Karpas-422 (cell line): ENCODE measurements at regions not wholly inside any gene's neighbourhood (a gene's known extent, or its start where the extent isn't known, plus 50 kb on each side); places are given as distances from the start of the nearest gene placed in this dataset.

Experiments used
- DNase-seq: peaks from one replicate; pipeline ENCODE4 v3.0.0-alpha.2; 2015
- H2AFZ ChIP-seq: fragments of 200-600 bp; sonication (generic); 2 replicates; pipeline ENCODE4 v1.6.1; 2014; ENCODE audit warnings: antibody characterized with exemption, low read length, mixed read lengths
- H3K27ac ChIP-seq: fragments of 200-600 bp; sonication (generic); 2 replicates; pipeline ENCODE4 v1.5.1; 2014; ENCODE audit warnings: mild to moderate bottlenecking, low read length, moderate library complexity
- H3K27me3 ChIP-seq: fragments of 200-600 bp; sonication (generic); 2 replicates; pipeline ENCODE4 v1.6.1; 2014; ENCODE audit warnings: low read length, mixed read lengths
- H3K36me3 ChIP-seq: fragments of 200-600 bp; sonication (generic); 2 replicates; pipeline ENCODE4 v1.6.1; 2014; ENCODE audit warnings: low read length, mixed read lengths; ENCODE audit not compliant: insufficient read depth
- H3K4me1 ChIP-seq: fragments of 200-600 bp; sonication (generic); 2 replicates; pipeline ENCODE4 v1.6.1; 2014; ENCODE audit warnings: mild to moderate bottlenecking, low read length, mixed read lengths
- H3K4me2 ChIP-seq: fragments of 200-600 bp; sonication (generic); 2 replicates; pipeline ENCODE4 v1.6.1; 2014; ENCODE audit warnings: low read length, low read depth, mild to moderate bottlenecking; ENCODE audit not compliant: poor library complexity, severe bottlenecking
- H3K4me3 ChIP-seq: fragments of 200-600 bp; sonication (generic); 2 replicates; pipeline ENCODE4 v1.5.1; 2014; ENCODE audit warnings: mild to moderate bottlenecking, antibody characterized with exemption, low read length, mixed read lengths
- H3K79me2 ChIP-seq: fragments of 200-600 bp; sonication (generic); 2 replicates; pipeline ENCODE4 v1.6.1; 2014; ENCODE audit warnings: mild to moderate bottlenecking, low read length, mixed read lengths
- H3K9ac ChIP-seq: fragments of 200-600 bp; sonication (generic); 2 replicates; pipeline ENCODE4 v1.6.0; 2014; ENCODE audit warnings: low read length
- H3K9me2 ChIP-seq: fragments of 200-600 bp; sonication (generic), shearing (Covaris generic); replicated peaks from 2 replicates; pipeline ENCODE4 v1.6.0; 2014; ENCODE audit warnings: mild to moderate bottlenecking, low read length, moderate library complexity; ENCODE audit not compliant: insufficient read depth
- H3K9me3 ChIP-seq: fragments of 300-700, 200-600 bp; sonication (generic); 2 replicates; pipeline ENCODE4 v1.6.1; 2014; ENCODE audit warnings: low read length, mixed read lengths
- H4K20me1 ChIP-seq: fragments of 200-600 bp; sonication (generic); 2 replicates; pipeline ENCODE4 v1.6.1; 2014; ENCODE audit warnings: mild to moderate bottlenecking, antibody characterized with exemption, low read length, low read depth; ENCODE audit not compliant: insufficient read depth

DNA sequence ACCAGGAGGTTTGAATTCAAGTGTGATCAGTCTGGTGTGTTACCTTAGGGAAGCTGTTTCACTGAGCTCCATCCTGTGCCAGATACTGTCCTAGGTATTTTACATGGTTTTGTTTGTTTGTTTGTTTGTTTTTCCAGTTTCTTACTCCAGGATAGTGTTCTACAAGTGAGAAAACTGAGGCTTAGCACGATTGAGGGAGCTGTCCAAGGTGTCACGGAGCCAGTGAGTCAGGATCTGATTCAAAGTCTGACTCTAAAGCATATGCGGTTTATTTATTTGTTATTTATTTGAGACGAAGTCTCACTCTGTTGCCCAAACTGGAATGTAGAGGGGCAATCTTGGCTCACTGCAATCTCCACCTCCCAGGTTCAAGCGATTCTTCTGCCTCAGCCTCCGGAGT lies 79.7 kb upstream of the GNG2 start:
- DNase-seq: no peak
- no peak overlapping the region for H2AFZ ChIP-seq
- H3K4me2 ChIP-seq: peak overlapping the region; percentile 47

DNA sequence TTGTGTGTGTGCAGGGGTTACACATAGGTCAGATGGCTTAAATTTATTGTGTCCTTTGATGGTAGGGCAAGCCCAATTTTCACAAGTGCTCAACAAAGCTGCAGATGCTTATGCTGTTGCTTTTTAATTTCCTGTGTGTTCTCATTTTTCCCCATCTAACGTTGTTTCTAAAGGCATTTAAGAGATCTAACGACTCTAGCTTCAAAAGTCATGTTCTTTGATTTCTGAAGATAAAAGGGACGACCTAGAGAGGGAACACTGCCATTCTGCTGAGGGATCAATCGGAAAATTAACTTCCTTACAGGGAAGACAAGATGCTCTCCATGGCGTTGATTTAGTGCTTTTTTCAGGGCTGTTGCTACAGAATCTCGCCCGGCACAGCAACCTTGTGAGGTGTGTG lies 79.0 kb upstream of the GNG2 start:
- DNase-seq: no peak
- H4K20me1 ChIP-seq: 0 out of 2 replicates have a peak, but pooled peaks cover 3% of the 10 kb centered on the region
- H3K4me1 ChIP-seq: peaks cover 26% of the 10 kb centered on the region
- H3K9me3 ChIP-seq: peaks cover 11% of the 10 kb centered on the region; the same call in 1 of the 2 replicates
- no peaks in the 10 kb centered on the region for H3K9me2 ChIP-seq
- H3K36me3 ChIP-seq: no peaks in the 10 kb centered on the region
- H3K4me2 ChIP-seq: no peak overlapping the region
- H3K27ac ChIP-seq: no peak overlapping the region
- no peak overlapping the region for H2AFZ ChIP-seq
- H3K9ac ChIP-seq: no peak overlapping the region
- peaks cover 7% of the 10 kb centered on the region; the same call in 1 of the 2 replicates for H3K27me3 ChIP-seq
- H3K4me3 ChIP-seq: no peak overlapping the region
- H3K79me2 ChIP-seq: no peaks in the 10 kb centered on the region

More for the DNA sequence above, 79.7 kb upstream of the GNG2 start:
- Histone ChIP-seq H3K4me1 (peaks cover 26% of the 10 kb centered on the region), H3K9me2 (no peaks in the 10 kb centered on the region), H3K9me3 (peaks cover 5% of the 10 kb centered on the region; the same call in 1 of the 2 replicates), H3K27me3 (peaks cover 6% of the 10 kb centered on the region; the same call in 1 of the 2 replicates), H3K79me2 (no peaks in the 10 kb centered on the region), H4K20me1 (0 out of 2 replicates have a peak, but pooled peaks cover 3% of the 10 kb centered on the region), H3K27ac (no peak overlapping the region), H3K9ac (no peak overlapping the region), H3K4me3 (no peak overlapping the region), H3K36me3 (no peaks in the 10 kb centered on the region)

DNA sequence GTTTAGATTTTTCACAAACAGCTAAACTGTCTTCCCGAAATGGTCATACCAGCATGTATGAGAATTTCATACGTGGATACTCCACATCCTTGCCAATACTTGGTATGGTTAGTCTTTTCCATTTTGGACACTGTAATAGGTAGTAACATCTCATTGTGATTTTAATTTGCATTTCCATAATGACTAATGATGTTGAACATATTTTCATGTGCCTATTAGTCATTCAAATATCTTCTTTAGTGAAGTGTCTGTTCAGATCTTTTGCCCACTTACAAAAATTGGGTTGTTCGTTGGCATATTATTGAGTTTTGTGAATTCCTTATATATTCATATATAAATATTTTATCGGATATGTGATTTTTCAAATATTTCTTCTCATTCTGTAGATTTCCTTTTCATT lies 78.0 kb upstream of the GNG2 start:
- no peaks in the 10 kb centered on the region; the same call in 1 of the 2 replicates for H3K36me3 ChIP-seq
- peaks cover 19% of the 10 kb centered on the region; the same call in 1 of the 2 replicates for H3K9me3 ChIP-seq
- no peak overlapping the region for H3K27ac ChIP-seq
- no peaks in the 10 kb centered on the region for H3K9me2 ChIP-seq
- no peak overlapping the region for H3K4me3 ChIP-seq
- H3K27me3 ChIP-seq: peaks cover 7% of the 10 kb centered on the region; the same call in 1 of the 2 replicates
- H4K20me1 ChIP-seq: 0 out of 2 replicates have a peak, but pooled peaks cover 3% of the 10 kb centered on the region
- DNase-seq: no peak
- no peak overlapping the region for H3K4me2 ChIP-seq
- H2AFZ ChIP-seq: no peak overlapping the region
- peaks cover 26% of the 10 kb centered on the region for H3K4me1 ChIP-seq
- H3K79me2 ChIP-seq: no peaks in the 10 kb centered on the region
- no peak overlapping the region for H3K9ac ChIP-seq

DNA sequence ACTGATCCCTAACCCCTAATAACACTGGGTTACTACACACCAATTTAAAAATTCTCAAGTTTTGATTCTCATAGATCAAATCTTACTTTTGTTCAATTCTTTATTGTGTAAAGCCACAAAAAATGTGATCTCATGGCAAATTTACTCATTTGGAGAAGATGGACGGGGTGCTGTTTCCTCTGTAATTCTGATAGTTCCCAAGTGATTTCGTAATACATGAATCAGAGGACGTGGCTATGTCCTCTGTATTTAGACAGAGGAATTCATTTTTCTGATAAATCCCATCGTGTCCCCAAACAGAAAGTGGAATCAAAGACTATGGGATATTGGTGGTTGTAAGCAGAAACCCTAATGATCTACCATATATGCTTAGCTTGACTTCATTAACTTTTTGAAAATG lies 76.6 kb upstream of the GNG2 start:
- H3K4me2 ChIP-seq: no peak overlapping the region
- peaks cover 26% of the 10 kb centered on the region for H3K4me1 ChIP-seq
- H3K9me3 ChIP-seq: peaks cover 19% of the 10 kb centered on the region; the same call in 1 of the 2 replicates
- no peaks in the 10 kb centered on the region for H3K79me2 ChIP-seq
- 0 out of 2 replicates have a peak overlapping the region, but pooled peaks have one; percentile 19 for H2AFZ ChIP-seq
- no peak overlapping the region for H3K9ac ChIP-seq
- H3K36me3 ChIP-seq: no peaks in the 10 kb centered on the region; the same call in 1 of the 2 replicates
- H4K20me1 ChIP-seq: 0 out of 2 replicates have a peak, but pooled peaks cover 3% of the 10 kb centered on the region
- H3K4me3 ChIP-seq: no peak overlapping the region
- H3K27ac ChIP-seq: no peak overlapping the region
- no peaks in the 10 kb centered on the region for H3K9me2 ChIP-seq
- DNase-seq: no peak
- peaks cover 7% of the 10 kb centered on the region; the same call in 1 of the 2 replicates for H3K27me3 ChIP-seq

DNA sequence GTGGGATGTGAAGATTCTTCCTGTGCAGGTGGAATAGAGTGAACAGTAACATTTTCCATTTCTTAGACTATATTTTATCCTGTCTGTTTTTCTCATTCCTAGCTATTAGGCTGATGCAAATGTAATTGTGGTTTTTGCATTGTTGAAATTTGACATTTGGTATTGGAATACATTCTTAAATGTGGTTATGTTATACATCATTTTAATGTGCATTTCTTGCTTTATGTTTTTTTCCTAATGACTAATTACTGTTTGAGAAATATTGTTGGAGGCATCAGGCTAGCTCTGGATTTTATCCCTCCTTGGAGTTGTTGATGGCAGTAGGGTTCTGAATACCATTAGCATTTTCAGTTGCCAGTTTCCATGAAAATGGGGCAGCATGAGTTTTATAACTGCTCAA lies 75.9 kb upstream of the GNG2 start:
- Histone ChIP-seq H3K4me2 (no peak overlapping the region), H2AFZ (no peak overlapping the region), H3K9me3 (peaks cover 19% of the 10 kb centered on the region; the same call in 1 of the 2 replicates), H3K27me3 (peaks cover 7% of the 10 kb centered on the region; the same call in 1 of the 2 replicates), H3K36me3 (no peaks in the 10 kb centered on the region; the same call in 1 of the 2 replicates), H3K4me3 (no peak overlapping the region), H3K9ac (no peak overlapping the region), H3K9me2 (no peaks in the 10 kb centered on the region), H3K27ac (no peak overlapping the region), H3K4me1 (peaks cover 26% of the 10 kb centered on the region), H4K20me1 (0 out of 2 replicates have a peak, but pooled peaks cover 3% of the 10 kb centered on the region), H3K79me2 (no peaks in the 10 kb centered on the region)
- no peak for DNase-seq

DNA sequence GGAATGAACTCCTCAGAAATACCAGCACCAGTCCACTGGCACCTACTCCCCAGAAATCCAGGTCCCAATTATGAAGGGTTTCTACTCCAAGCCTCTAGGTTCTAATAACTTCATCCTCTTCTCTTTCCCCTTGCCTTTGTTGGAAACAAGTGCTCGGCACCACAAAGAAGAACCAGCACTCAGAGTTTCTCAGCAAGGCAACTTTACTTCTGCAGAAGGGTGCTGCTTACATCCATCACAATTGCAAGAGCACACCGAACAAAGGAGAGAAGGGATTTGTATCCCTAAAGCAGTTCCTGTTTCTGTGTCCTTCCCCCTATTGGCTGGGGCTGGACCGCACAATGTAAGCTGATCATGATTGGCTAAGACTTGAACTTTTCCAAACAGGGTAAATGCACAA lies 74.2 kb upstream of the GNG2 start:
- Histone ChIP-seq H3K4me3 (no peak overlapping the region), H2AFZ (no peak overlapping the region), H3K4me2 (no peak overlapping the region), H4K20me1 (no peaks in the 10 kb centered on the region), H3K79me2 (no peaks in the 10 kb centered on the region), H3K4me1 (peaks cover 16% of the 10 kb centered on the region; the same call in 1 of the 2 replicates), H3K36me3 (no peaks in the 10 kb centered on the region; the same call in 1 of the 2 replicates), H3K9me3 (peaks cover 19% of the 10 kb centered on the region; the same call in 1 of the 2 replicates), H3K27ac (no peak overlapping the region), H3K27me3 (peaks cover 11% of the 10 kb centered on the region; the same call in 1 of the 2 replicates), H3K9ac (no peak overlapping the region), H3K9me2 (no peaks in the 10 kb centered on the region)
- no peak for DNase-seq

DNA sequence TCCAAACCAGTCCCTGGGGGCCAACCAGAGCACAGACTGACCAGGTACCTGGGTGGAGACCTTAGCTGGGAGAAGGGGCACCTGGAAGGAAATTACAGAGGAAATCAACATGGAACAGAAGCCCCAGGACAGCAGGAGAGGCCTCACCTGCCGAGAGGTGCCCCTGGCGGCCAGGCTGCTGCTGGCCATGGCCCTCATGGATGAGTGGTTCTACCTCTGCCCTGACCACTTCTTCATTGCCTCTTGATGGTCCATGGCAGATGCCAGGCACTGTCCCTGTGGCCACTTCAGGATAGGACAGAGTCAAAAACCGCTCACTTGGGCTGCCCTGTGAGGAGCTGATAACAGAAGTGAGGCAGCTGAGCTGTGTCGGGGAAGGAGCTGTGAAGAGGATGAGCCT lies 73.1 kb upstream of the GNG2 start:
- no peak for DNase-seq
- Histone ChIP-seq H3K27ac (no peak overlapping the region), H3K9me2 (no peaks in the 10 kb centered on the region), H3K9ac (no peak overlapping the region), H3K79me2 (no peaks in the 10 kb centered on the region), H3K9me3 (peaks cover 19% of the 10 kb centered on the region; the same call in 1 of the 2 replicates), H2AFZ (no peak overlapping the region), H3K36me3 (no peaks in the 10 kb centered on the region; the same call in 1 of the 2 replicates), H3K4me2 (no peak overlapping the region), H3K4me3 (no peak overlapping the region), H4K20me1 (no peaks in the 10 kb centered on the region), H3K27me3 (peaks cover 11% of the 10 kb centered on the region; the same call in 1 of the 2 replicates), H3K4me1 (peaks cover 9% of the 10 kb centered on the region; the same call in 1 of the 2 replicates)

DNA sequence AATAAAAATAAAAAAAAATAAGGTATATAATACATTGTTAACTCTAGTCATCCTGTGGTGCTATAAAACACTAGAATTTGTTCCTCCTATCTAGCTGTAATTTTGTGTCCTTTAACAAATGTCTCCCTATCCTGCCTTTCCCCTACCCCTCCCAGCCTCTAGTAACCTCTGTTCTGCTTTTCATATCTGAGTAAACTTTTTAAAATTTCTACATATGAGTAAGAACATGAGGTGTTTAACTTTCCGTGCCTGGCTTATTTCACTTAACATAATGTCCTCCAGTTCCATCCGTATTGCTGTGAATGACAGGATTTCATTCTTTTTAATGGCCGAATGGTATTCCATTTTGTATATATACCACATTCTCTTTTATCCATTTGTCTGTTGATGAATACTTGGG lies 71.3 kb upstream of the GNG2 start:
- H4K20me1 ChIP-seq: no peaks in the 10 kb centered on the region
- H3K27me3 ChIP-seq: peaks cover 11% of the 10 kb centered on the region; the same call in 1 of the 2 replicates
- no peak overlapping the region for H3K4me2 ChIP-seq
- peaks cover 19% of the 10 kb centered on the region; the same call in 1 of the 2 replicates for H3K9me3 ChIP-seq
- H2AFZ ChIP-seq: no peak overlapping the region
- no peak for DNase-seq
- H3K9ac ChIP-seq: no peak overlapping the region
- H3K9me2 ChIP-seq: no peaks in the 10 kb centered on the region
- no peaks in the 10 kb centered on the region; the same call in 1 of the 2 replicates for H3K36me3 ChIP-seq
- no peak overlapping the region for H3K27ac ChIP-seq
- no peak overlapping the region for H3K4me3 ChIP-seq
- H3K79me2 ChIP-seq: no peaks in the 10 kb centered on the region
- H3K4me1 ChIP-seq: peaks cover 7% of the 10 kb centered on the region
